A549 (cell line): ENCODE measurements at regions not wholly inside any gene's neighbourhood (a gene's known extent, or its start where the extent isn't known, plus 50 kb on each side); places are given as distances from the start of the nearest gene placed in this dataset.

Experiments used
- ATAC-seq, 2 experiments: fragments of 200-7000 bp in 1 of 2; fragments of >200 bp in 1 of 2; cut with Nextera tagmentation in 1 of 2; cut with Tn5 transposase in 1 of 2; 3 replicates each; pipeline versions ENCODE4 v1.8.0 to v1.9.1; 2018 to 2020; ENCODE audit warnings: mild to moderate bottlenecking in 1 of 2, moderate library complexity in 1 of 2
- CTCF ChIA-PET: fragments of 300-600 bp; sonication (Branson Sonifier 250); formaldehyde crosslinking; extraction: SDS; loops from one replicate; lab custom pipeline; 2021; ENCODE audit warnings: antibody characterized with exemption, inconsistent platforms; lab: Yijun Ruan, JAX
- POLR2A ChIA-PET: fragments of 350-600 bp; formaldehyde crosslinking; extraction: SDS; loops from one replicate; lab custom pipeline; 2021; ENCODE audit warnings: antibody characterized with exemption, inconsistent platforms; lab: Yijun Ruan, JAX
- DNase-seq, 2 experiments: peaks; one replicate each; pipeline versions ENCODE4 v3.0.0 to v3.0.0-alpha.2; 2011 to 2016; ENCODE audit warnings: low read depth in 1 of 2, low spot score in 1 of 2
- FAIRE-seq: peaks from 2 replicates; lab custom pipeline; 2011; peaks lifted over from hg19 to GRCh38; lab: Jason Lieb, UNC
- H3K27ac ChIP-seq, 2 experiments: fragments of >200 bp; sonication (Bioruptor Twin); formaldehyde crosslinking; 3 replicates each; pipeline ENCODE4 v1.5.1; 2016 to 2017
- H3K4me1 ChIP-seq: fragments of >200 bp; sonication (Bioruptor Twin); formaldehyde crosslinking; 3 replicates; pipeline ENCODE4 v1.6.1; 2016
- H3K4me2 ChIP-seq: fragments of >200 bp; sonication (Bioruptor Twin); formaldehyde crosslinking; 3 replicates; pipeline ENCODE4 v1.6.1; 2016
- H3K4me3 ChIP-seq: fragments of >200 bp; sonication (Bioruptor Twin); formaldehyde crosslinking; 3 replicates; pipeline ENCODE4 v1.5.1; 2016
- H3K9me3 ChIP-seq: fragments of >200 bp; sonication (Bioruptor Twin); formaldehyde crosslinking; 3 replicates; pipeline ENCODE4 v1.6.1; 2016
- CHD2 ChIP-seq: fragments of 150-350 bp; IDR thresholded peaks from 2 replicates; pipeline ENCODE4 v1.6.1; 2014; ENCODE audit warnings: low read length; ENCODE audit not compliant: partially characterized antibody
- EHF ChIP-seq: fragments of 250-450 bp; sonication (Bioruptor Pico); IDR thresholded peaks from 2 replicates; pipeline ENCODE4 v1.5.0; 2020; ENCODE audit warnings: mild to moderate bottlenecking
- FOSB ChIP-seq: fragments of 250-450 bp; sonication (Bioruptor Pico); IDR thresholded peaks from 2 replicates; pipeline ENCODE4 v1.5.0; 2020; ENCODE audit warnings: mild to moderate bottlenecking, moderate library complexity
- FOSL2 ChIP-seq, 2 experiments: fragments of 450-650 bp in 1 of 2; fragments of >200 bp in 1 of 2; sonication (Bioruptor Twin) in 1 of 2; formaldehyde crosslinking; IDR thresholded peaks; 2 replicates each; pipeline versions ENCODE4 v1.5.0 to v1.6.1; 2016 to 2020; ENCODE audit warnings: mild to moderate bottlenecking in 1 of 2, moderate library complexity in 1 of 2
- HEYL ChIP-seq: fragments of 250-450 bp; sonication (Bioruptor Pico); IDR thresholded peaks from 2 replicates; pipeline ENCODE4 v1.8.0; 2021; ENCODE audit warnings: mild to moderate bottlenecking, moderate library complexity
- HOXB13 ChIP-seq: fragments of 250-450 bp; sonication (Bioruptor Pico); IDR thresholded peaks from 2 replicates; pipeline ENCODE4 v1.5.0; 2020; ENCODE audit warnings: low read depth, mild to moderate bottlenecking, moderate library complexity
- JUNB ChIP-seq: fragments of >200 bp; sonication (Bioruptor Twin); formaldehyde crosslinking; IDR thresholded peaks from 2 replicates; pipeline ENCODE4 v1.6.1; 2016
- MAFK ChIP-seq: fragments of 450-650 bp; IDR thresholded peaks from 2 replicates; pipeline ENCODE4 v1.6.1; 2014; ENCODE audit not compliant: partially characterized antibody
- MAZ ChIP-seq: fragments of 150-350 bp; IDR thresholded peaks from 2 replicates; pipeline ENCODE4 v1.6.1; 2014; ENCODE audit warnings: antibody characterized with exemption, low read depth, low read length, borderline replicate concordance
- POLR2A ChIP-seq: IDR thresholded peaks from 2 replicates; pipeline ENCODE4 v1.6.1; 2012; ENCODE audit warnings: mild to moderate bottlenecking, low read length
- SMC3 ChIP-seq: fragments of >200 bp; sonication (Bioruptor Twin); formaldehyde crosslinking; IDR thresholded peaks from 3 replicates; pipeline ENCODE4 v1.6.1; 2018; ENCODE audit warnings: inconsistent platforms
- WGBS: methylation state at CpG from one replicate; pipeline ENCODE4 v1.1.6; 2017; ENCODE audit errors: missing lambda C conversion rate; 5-methylcytosine and 5-hydroxymethylcytosine counted together
- TF ChIP-seq, protein P1 (sequence below): fragments of >200 bp; sonication (Bioruptor Twin); formaldehyde crosslinking; IDR thresholded peaks from 2 replicates; pipeline ENCODE4 v1.6.1; 2016
- TF ChIP-seq, protein P2 (sequence below): IDR thresholded peaks from 2 replicates; pipeline ENCODE4 v1.6.1; 2012; ENCODE audit warnings: low read depth, borderline replicate concordance
- TF ChIP-seq, protein P3 (sequence below): fragments of 450-650 bp; IDR thresholded peaks from 2 replicates; pipeline ENCODE4 v1.6.1; 2014; ENCODE audit warnings: antibody characterized with exemption
- TF ChIP-seq, protein P4 (sequence below): fragments of 250-450 bp; sonication (Bioruptor Pico); IDR thresholded peaks from 2 replicates; pipeline ENCODE4 v1.5.0; 2021; ENCODE audit warnings: mild to moderate bottlenecking, moderate library complexity, borderline replicate concordance
- TF ChIP-seq, protein P5 (sequence below): IDR thresholded peaks from 2 replicates; pipeline ENCODE4 v1.6.1; 2012
- TF ChIP-seq, protein P6 (sequence below): fragments of >200 bp; sonication (Bioruptor Twin); formaldehyde crosslinking; IDR thresholded peaks from 3 replicates; pipeline ENCODE4 v1.5.1; 2016

DNA sequence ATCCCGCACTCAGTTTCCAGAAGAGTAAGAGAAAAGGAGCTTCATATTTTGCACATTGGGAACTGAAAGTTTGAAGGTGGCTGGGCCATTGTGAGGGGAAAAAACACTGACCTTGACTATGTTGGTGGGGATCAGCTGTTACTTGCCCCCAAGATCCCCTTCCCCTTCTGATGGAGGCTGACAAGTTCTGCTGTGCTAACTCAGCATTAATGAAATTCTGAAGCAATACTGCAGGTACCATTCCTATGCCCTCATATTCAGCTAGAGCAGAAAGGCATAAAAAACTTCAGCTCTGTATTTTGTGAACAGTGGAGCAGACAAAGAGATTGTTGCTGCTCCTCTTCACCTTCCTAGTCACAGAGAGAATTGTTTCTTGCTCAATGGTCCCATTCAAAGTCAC is 1013.8 kb upstream of the C9orf72 start:
- H3K27ac ChIP-seq = no peak overlapping the region
- 0 out of 3 replicates have a peak, but pooled peaks cover 4% of the 10 kb centered on the region for H3K9me3 ChIP-seq
- H3K4me1 ChIP-seq = no peaks in the 10 kb centered on the region
- FAIRE-seq = no peak
- 3% methylated on average over 1 of the region's 1 CpG for WGBS
- no peak for DNase-seq
- ChIA-PET CTCF (no interaction called here), POLR2A (no interaction called here)
- TF ChIP-seq JUNB = no peak
- TF ChIP-seq MAFK = peak; percentile 51
- no peak overlapping the region for H3K4me2 ChIP-seq
- H3K4me3 ChIP-seq = no peak overlapping the region
- ATAC-seq = no peak

DNA sequence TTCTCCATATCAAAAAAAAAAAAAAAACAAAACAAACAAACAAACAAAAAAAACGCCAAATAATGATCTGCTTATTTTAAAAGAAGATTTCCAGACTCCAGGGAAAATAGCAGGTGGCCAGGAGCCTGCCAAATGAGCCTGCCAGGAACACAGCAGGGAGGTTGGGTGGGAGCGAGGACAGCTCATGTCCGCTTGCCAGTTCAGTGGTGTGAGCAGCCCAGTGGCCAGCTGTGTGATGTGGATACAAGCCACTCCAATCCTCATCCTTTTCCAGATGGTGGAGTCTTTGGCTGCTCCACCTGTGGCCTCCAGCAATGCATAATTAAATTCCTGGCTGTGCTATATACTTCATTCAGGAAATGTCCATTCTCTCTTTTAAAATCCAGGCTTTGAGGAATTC is 1025.1 kb upstream of the C9orf72 start:
- no peak overlapping the region for H3K27ac ChIP-seq
- TF ChIP-seq HEYL (CRISPR knock-in tag) = no peak
- TF ChIP-seq SMC3 = no peak
- TF ChIP-seq, protein P1, sequence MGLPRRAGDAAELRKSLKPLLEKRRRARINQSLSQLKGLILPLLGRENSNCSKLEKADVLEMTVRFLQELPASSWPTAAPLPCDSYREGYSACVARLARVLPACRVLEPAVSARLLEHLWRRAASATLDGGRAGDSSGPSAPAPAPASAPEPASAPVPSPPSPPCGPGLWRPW = no peak
- TF ChIP-seq, protein P2, sequence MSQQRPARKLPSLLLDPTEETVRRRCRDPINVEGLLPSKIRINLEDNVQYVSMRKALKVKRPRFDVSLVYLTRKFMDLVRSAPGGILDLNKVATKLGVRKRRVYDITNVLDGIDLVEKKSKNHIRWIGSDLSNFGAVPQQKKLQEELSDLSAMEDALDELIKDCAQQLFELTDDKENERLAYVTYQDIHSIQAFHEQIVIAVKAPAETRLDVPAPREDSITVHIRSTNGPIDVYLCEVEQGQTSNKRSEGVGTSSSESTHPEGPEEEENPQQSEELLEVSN = no peak
- TF ChIP-seq FOSL2 (IDR thresholded peaks at IDR 0.05) = no peak
- TF ChIP-seq FOSL2 (CRISPR knock-in tag; IDR thresholded peaks at IDR 0.05) = no peak
- TF ChIP-seq, protein P3, sequence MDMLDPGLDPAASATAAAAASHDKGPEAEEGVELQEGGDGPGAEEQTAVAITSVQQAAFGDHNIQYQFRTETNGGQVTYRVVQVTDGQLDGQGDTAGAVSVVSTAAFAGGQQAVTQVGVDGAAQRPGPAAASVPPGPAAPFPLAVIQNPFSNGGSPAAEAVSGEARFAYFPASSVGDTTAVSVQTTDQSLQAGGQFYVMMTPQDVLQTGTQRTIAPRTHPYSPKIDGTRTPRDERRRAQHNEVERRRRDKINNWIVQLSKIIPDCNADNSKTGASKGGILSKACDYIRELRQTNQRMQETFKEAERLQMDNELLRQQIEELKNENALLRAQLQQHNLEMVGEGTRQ = no peak
- TF ChIP-seq, protein P4, sequence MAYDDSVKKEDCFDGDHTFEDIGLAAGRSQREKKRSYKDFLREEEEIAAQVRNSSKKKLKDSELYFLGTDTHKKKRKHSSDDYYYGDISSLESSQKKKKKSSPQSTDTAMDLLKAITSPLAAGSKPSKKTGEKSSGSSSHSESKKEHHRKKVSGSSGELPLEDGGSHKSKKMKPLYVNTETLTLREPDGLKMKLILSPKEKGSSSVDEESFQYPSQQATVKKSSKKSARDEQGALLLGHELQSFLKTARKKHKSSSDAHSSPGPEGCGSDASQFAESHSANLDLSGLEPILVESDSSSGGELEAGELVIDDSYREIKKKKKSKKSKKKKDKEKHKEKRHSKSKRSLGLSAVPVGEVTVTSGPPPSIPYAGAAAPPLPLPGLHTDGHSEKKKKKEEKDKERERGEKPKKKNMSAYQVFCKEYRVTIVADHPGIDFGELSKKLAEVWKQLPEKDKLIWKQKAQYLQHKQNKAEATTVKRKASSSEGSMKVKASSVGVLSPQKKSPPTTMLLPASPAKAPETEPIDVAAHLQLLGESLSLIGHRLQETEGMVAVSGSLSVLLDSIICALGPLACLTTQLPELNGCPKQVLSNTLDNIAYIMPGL (CRISPR knock-in tag) = no peak
- H3K4me3 ChIP-seq = no peak overlapping the region
- no peak overlapping the region for H3K4me2 ChIP-seq
- FAIRE-seq (no peak), DNase-seq (no peak), ATAC-seq (no peak)
- 19% methylated on average over 3 of the region's 3 CpGs for WGBS
- POLR2A ChIA-PET = no interaction called here
- H3K9me3 ChIP-seq = no peaks in the 10 kb centered on the region
- H3K4me1 ChIP-seq = no peaks in the 10 kb centered on the region
- CTCF ChIA-PET = no interaction called here

DNA sequence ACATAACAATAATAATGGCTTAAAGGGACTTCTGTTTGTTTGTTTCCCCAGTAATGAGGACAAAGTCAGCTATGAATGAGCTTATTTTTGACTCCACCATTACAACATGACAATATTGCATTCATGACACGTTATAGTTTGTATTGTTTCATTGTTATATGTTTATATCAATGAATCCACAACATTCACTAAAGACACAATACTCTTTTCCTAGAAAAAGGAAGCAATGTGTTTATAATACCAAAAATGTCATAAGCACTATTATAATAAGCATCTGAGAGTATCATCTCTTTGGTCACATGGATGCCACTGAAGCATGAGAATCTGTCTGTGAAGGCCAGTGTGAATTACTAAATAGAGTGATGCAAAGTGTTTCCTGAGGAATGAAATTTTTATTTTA is 1026.9 kb upstream of the C9orf72 start:
- no peak for FAIRE-seq
- Histone ChIP-seq H3K27ac (no peak overlapping the region), H3K4me1 (no peaks in the 10 kb centered on the region), H3K4me2 (no peak overlapping the region), H3K4me3 (no peak overlapping the region), H3K9me3 (no peaks in the 10 kb centered on the region)
- WGBS = 0% methylated on average over 1 of the region's 1 CpG
- ChIA-PET CTCF (no interaction called here), POLR2A (no interaction called here)
- TF ChIP-seq FOSB (no peak), EHF (CRISPR knock-in tag) (no peak), MAZ (no peak), CHD2 (no peak)
- TF ChIP-seq, protein P5, sequence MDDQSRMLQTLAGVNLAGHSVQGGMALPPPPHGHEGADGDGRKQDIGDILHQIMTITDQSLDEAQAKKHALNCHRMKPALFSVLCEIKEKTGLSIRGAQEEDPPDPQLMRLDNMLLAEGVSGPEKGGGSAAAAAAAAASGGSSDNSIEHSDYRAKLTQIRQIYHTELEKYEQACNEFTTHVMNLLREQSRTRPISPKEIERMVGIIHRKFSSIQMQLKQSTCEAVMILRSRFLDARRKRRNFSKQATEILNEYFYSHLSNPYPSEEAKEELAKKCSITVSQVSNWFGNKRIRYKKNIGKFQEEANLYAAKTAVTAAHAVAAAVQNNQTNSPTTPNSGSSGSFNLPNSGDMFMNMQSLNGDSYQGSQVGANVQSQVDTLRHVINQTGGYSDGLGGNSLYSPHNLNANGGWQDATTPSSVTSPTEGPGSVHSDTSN = no peak
- TF ChIP-seq, protein P2 = no peak
- no peak for ATAC-seq
- DNase-seq = no peak

DNA sequence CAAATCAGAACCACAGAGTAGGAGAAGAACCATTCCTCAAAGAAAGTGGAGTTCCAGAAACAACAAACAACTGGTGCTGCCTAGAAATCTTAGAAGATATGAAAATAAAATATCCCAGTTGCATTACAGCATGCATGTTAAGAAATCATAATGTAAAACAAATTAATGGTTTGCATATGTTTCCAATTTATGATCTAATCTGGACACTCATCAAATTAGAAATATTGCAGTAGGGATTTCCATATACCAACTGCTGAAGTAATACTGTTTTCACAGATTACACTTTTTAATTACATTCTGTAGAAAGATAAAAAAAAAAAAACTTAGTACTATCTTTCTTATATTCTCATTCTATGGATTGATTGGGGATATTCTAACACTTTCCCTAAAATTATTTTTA is 1034.6 kb upstream of the C9orf72 start:
- ChIA-PET POLR2A (no interaction called here), CTCF (no interaction called here)

More for the DNA sequence above, 1034.6 kb upstream of the C9orf72 start:
- ATAC-seq = no peak
- Histone ChIP-seq H3K9me3 (no peaks in the 10 kb centered on the region; the same call in 2 of the 3 replicates), H3K4me3 (no peak overlapping the region), H3K27ac (no peak overlapping the region), H3K4me1 (no peaks in the 10 kb centered on the region), H3K4me2 (no peak overlapping the region)
- no peak for TF ChIP-seq POLR2A
- TF ChIP-seq, protein P6, sequence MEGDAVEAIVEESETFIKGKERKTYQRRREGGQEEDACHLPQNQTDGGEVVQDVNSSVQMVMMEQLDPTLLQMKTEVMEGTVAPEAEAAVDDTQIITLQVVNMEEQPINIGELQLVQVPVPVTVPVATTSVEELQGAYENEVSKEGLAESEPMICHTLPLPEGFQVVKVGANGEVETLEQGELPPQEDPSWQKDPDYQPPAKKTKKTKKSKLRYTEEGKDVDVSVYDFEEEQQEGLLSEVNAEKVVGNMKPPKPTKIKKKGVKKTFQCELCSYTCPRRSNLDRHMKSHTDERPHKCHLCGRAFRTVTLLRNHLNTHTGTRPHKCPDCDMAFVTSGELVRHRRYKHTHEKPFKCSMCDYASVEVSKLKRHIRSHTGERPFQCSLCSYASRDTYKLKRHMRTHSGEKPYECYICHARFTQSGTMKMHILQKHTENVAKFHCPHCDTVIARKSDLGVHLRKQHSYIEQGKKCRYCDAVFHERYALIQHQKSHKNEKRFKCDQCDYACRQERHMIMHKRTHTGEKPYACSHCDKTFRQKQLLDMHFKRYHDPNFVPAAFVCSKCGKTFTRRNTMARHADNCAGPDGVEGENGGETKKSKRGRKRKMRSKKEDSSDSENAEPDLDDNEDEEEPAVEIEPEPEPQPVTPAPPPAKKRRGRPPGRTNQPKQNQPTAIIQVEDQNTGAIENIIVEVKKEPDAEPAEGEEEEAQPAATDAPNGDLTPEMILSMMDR = no peak
- TF ChIP-seq HOXB13 = no peak
- TF ChIP-seq, protein P2 = no peak
- DNase-seq = no peak
- no peak for FAIRE-seq
